ENCODE measurements at regions not wholly inside any gene's neighbourhood (a gene's known extent, or its start where the extent isn't known, plus 50 kb on each side); places are given as distances from the start of the nearest gene placed in this dataset.

DNA sequence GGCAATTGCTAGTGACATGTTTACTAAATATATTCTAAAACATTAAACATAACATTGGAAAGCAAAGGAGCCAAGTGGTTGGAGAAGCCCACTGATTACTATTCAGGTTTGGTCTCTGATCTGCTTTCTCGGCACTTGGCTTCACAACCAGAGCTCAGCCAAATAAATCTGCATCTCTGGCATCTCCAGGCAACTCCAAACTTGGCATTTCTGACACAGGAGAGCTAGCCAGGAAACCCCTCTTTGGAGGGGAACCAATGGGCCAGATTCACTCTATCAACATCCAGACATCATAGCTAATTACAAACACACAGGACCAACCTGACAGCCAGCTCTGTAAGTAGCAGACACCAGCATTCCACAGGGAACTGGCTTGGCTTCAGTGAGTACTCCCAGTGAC is 150.3 kb upstream of the ETAA1 start:
- Mint-ChIP-seq H3K27ac (no peak overlapping the region), H3K4me1 (ENCODE audit: low read depth) (peaks cover 2% of the 10 kb centered on the region), H3K27me3 (no peaks in the 10 kb centered on the region), H3K4me3 (ENCODE audit: low read depth) (no peak overlapping the region), H3K36me3 (ENCODE audit: insufficient read depth) (no peaks in the 10 kb centered on the region), H3K9me3 (ENCODE audit: low read depth) (no peaks in the 10 kb centered on the region)
- DNase-seq (ENCODE audit: low spot score, unreplicated experiment), result no peak
- no peak for TF ChIP-seq CTCF (IDR thresholded peaks at IDR 0.05; ENCODE audit: unreplicated experiment)

DNA sequence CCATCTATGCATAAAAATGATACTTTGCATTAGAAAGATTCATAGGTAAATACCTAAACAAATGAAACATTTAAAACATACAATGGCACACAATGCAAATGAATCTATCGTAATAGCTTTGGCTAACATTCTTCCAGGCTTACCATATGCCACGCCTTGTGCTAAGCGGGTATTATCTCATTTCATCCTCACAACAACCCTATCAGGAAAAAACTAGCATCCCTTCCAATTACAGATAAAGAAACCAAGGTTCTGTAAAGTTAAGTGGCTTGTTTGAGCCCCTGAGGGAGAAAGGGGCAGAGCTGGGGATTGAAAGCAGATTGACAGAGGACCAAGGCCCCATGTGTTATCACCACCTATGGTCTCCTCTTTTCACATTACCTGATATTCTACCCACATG is 145.4 kb upstream of the ETAA1 start:
- no peaks in the 10 kb centered on the region for H3K36me3 Mint-ChIP-seq (ENCODE audit: insufficient read depth)
- peaks cover 4% of the 10 kb centered on the region for H3K4me1 Mint-ChIP-seq (ENCODE audit: low read depth)
- no peaks in the 10 kb centered on the region for H3K9me3 Mint-ChIP-seq (ENCODE audit: low read depth)
- no peak overlapping the region for H3K27ac Mint-ChIP-seq
- no peak overlapping the region for H3K4me3 Mint-ChIP-seq (ENCODE audit: low read depth)
- H3K27me3 Mint-ChIP-seq, result no peaks in the 10 kb centered on the region
- DNase-seq (ENCODE audit: low spot score, unreplicated experiment), result no peak
- no peak for TF ChIP-seq CTCF (IDR thresholded peaks at IDR 0.05; ENCODE audit: unreplicated experiment)

- no peak for DNase-seq (ENCODE audit: low spot score, unreplicated experiment)
- peaks cover 5% of the 10 kb centered on the region for H3K4me1 Mint-ChIP-seq (ENCODE audit: low read depth)
- H3K4me3 Mint-ChIP-seq (ENCODE audit: low read depth), result no peak overlapping the region
- no peaks in the 10 kb centered on the region for H3K9me3 Mint-ChIP-seq (ENCODE audit: low read depth)
- H3K27ac Mint-ChIP-seq, result no peak overlapping the region
- no peaks in the 10 kb centered on the region for H3K36me3 Mint-ChIP-seq (ENCODE audit: insufficient read depth)
- no peaks in the 10 kb centered on the region for H3K27me3 Mint-ChIP-seq
- no peak for TF ChIP-seq CTCF (IDR thresholded peaks at IDR 0.05; ENCODE audit: unreplicated experiment)
Measured at GRCh38 chr2:67255933-67256615, 141.1 kb upstream of the ETAA1 start.

GRCh38 chr2:67256892-67257291 is 140.2 kb upstream of the ETAA1 start:
- DNase-seq (ENCODE audit: low spot score, unreplicated experiment), result no peak
- H3K27ac Mint-ChIP-seq, result no peak overlapping the region
- H3K36me3 Mint-ChIP-seq (ENCODE audit: insufficient read depth), result no peaks in the 10 kb centered on the region
- H3K9me3 Mint-ChIP-seq (ENCODE audit: low read depth), result no peaks in the 10 kb centered on the region
- TF ChIP-seq CTCF (IDR thresholded peaks at IDR 0.05; ENCODE audit: unreplicated experiment), result no peak
- H3K4me1 Mint-ChIP-seq (ENCODE audit: low read depth), result peaks cover 5% of the 10 kb centered on the region
- H3K27me3 Mint-ChIP-seq, result no peaks in the 10 kb centered on the region
- H3K4me3 Mint-ChIP-seq (ENCODE audit: low read depth), result no peak overlapping the region

DNA sequence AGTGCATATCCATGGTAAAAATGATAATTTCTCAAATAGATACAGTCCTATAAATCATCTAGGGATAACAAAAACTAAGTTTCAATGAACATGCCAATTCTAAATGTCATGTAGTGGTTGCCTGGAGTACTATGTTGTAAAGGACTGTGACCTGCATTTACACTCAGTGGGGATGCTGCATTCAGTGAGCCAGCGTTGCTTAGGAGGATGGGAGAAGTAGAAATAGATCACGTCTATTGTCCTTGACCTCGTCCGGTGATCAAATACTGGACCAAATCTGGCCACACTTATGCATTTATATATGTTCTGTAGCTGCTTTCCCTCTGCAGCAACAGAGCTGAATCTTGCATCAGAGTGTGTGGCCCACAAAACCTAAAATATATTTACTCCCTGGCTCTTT is 139.0 kb upstream of the ETAA1 start:
- no peak for DNase-seq (ENCODE audit: low spot score, unreplicated experiment)
- Mint-ChIP-seq H3K4me3 (ENCODE audit: low read depth) (no peak overlapping the region), H3K36me3 (ENCODE audit: insufficient read depth) (no peaks in the 10 kb centered on the region), H3K9me3 (ENCODE audit: low read depth) (no peaks in the 10 kb centered on the region), H3K27ac (no peak overlapping the region), H3K27me3 (no peaks in the 10 kb centered on the region), H3K4me1 (ENCODE audit: low read depth) (peaks cover 5% of the 10 kb centered on the region)
- TF ChIP-seq CTCF (IDR thresholded peaks at IDR 0.05; ENCODE audit: unreplicated experiment), result no peak
